ENCODE measurements at regions not wholly inside any gene's neighbourhood (a gene's known extent, or its start where the extent isn't known, plus 50 kb on each side); places are given as distances from the start of the nearest gene placed in this dataset.
A peak's percentile ranks its signal among the peaks of the same experiment; 100 is the strongest.

GRCh38 chr5:81837667-81838306, 86.9 kb upstream of the SSBP2 start:
- FAIRE-seq, result no peak
- no peaks in the 10 kb centered on the region for H3K9me3 ChIP-seq (ENCODE audit: control insufficient read depth in 2 of 3, insufficient read depth in 1 of 3, low read length in 3 of 3)
- intact Hi-C loops (cut with DNase I), result no loop called here

GRCh38 chr5:81835814-81836367, 85.0 kb upstream of the SSBP2 start:
- DNase-seq, result peak in 1 of 5 donors; percentile 7
- TF ChIP-seq CTCF (IDR thresholded peaks at IDR 0.05; ENCODE audit: borderline replicate concordance, extremely low read depth, insufficient read depth), result no peak
- H3K4me1 ChIP-seq (ENCODE audit: control insufficient read depth in 2 of 3, insufficient read depth in 2 of 3, low read depth in 1 of 3, low read length in 3 of 3), result no peaks in the 10 kb centered on the region
- H3K27ac ChIP-seq (ENCODE audit: low read depth in 2 of 2, low read length in 2 of 2), result no peak overlapping the region
- no peak for FAIRE-seq
- no peaks in the 10 kb centered on the region for H3K36me3 ChIP-seq (ENCODE audit: control insufficient read depth in 2 of 3, insufficient read depth in 3 of 3, low read length in 3 of 3)
- H3K9ac ChIP-seq (ENCODE audit: low read length in 3 of 3), result no peak overlapping the region
- no peaks in the 10 kb centered on the region for H3K27me3 ChIP-seq (ENCODE audit: control insufficient read depth, insufficient read depth, low read length)
- no peaks in the 10 kb centered on the region for H3K9me3 ChIP-seq (ENCODE audit: control insufficient read depth in 2 of 3, insufficient read depth in 1 of 3, low read length in 3 of 3)
- intact Hi-C loops (cut with DNase I), result no loop called here
- no peak overlapping the region for H3K4me3 ChIP-seq (ENCODE audit: low read length in 3 of 3)

More at GRCh38 chr5:81837667-81838306, 86.9 kb upstream of the SSBP2 start:
- H3K9ac ChIP-seq (ENCODE audit: low read length in 3 of 3), result no peak overlapping the region
- H3K4me1 ChIP-seq (ENCODE audit: control insufficient read depth in 2 of 3, insufficient read depth in 2 of 3, low read depth in 1 of 3, low read length in 3 of 3), result no peaks in the 10 kb centered on the region
- H3K27me3 ChIP-seq (ENCODE audit: control insufficient read depth, insufficient read depth, low read length), result no peaks in the 10 kb centered on the region
- no peaks in the 10 kb centered on the region for H3K36me3 ChIP-seq (ENCODE audit: control insufficient read depth in 2 of 3, insufficient read depth in 3 of 3, low read length in 3 of 3)
- no peak for TF ChIP-seq CTCF (IDR thresholded peaks at IDR 0.05; ENCODE audit: borderline replicate concordance, extremely low read depth, insufficient read depth)
- H3K27ac ChIP-seq (ENCODE audit: low read depth in 2 of 2, low read length in 2 of 2), result no peak overlapping the region
- no peak overlapping the region for H3K4me3 ChIP-seq (ENCODE audit: low read length in 3 of 3)
- DNase-seq, result no peak

GRCh38 chr5:81834021-81834660, 83.2 kb upstream of the SSBP2 start:
- H3K9me3 ChIP-seq (ENCODE audit: control insufficient read depth in 2 of 3, insufficient read depth in 1 of 3, low read length in 3 of 3), result no peaks in the 10 kb centered on the region
- H3K36me3 ChIP-seq (ENCODE audit: control insufficient read depth in 2 of 3, insufficient read depth in 3 of 3, low read length in 3 of 3), result no peaks in the 10 kb centered on the region
- no peak overlapping the region for H3K27ac ChIP-seq (ENCODE audit: low read depth in 2 of 2, low read length in 2 of 2)
- no peak for TF ChIP-seq CTCF (IDR thresholded peaks at IDR 0.05; ENCODE audit: borderline replicate concordance, extremely low read depth, insufficient read depth)
- no peak overlapping the region for H3K4me3 ChIP-seq (ENCODE audit: low read length in 3 of 3)
- H3K27me3 ChIP-seq (ENCODE audit: control insufficient read depth, insufficient read depth, low read length), result no peaks in the 10 kb centered on the region
- no peak overlapping the region for H3K9ac ChIP-seq (ENCODE audit: low read length in 3 of 3)
- no peaks in the 10 kb centered on the region for H3K4me1 ChIP-seq (ENCODE audit: control insufficient read depth in 2 of 3, insufficient read depth in 2 of 3, low read depth in 1 of 3, low read length in 3 of 3)
- no peak for DNase-seq
- intact Hi-C loops (cut with DNase I), result no loop called here
- FAIRE-seq, result no peak

All from kidney (tissue), 13 donors.